Gastroesophageal sphincter (tissue), 4 donors: ENCODE measurements at regions not wholly inside any gene's neighbourhood (a gene's known extent, or its start where the extent isn't known, plus 50 kb on each side); places are given as distances from the start of the nearest gene placed in this dataset.
"Not testable (repeated sequence)": the region's sequence is repeated elsewhere in the genome, so short reads cannot be mapped to it uniquely, and the experiment has no call there.

ENCODE experiments used
- ATAC-seq: fragments of 150-250 bp; one replicate; pipeline ENCODE4 v1.9.1; 2016; ENCODE audit warnings: mild to moderate bottlenecking, moderate library complexity
- H3K27ac ChIP-seq, 4 donors: fragments of 200-600 bp; sonication (generic) in 3 of 4; 1 replicate in 3 of 4; 2 replicates in 1 of 4; pipeline ENCODE4 v1.5.1; 2016 to 2019
- H3K27me3 ChIP-seq: fragments of 200-600 bp; sonication (generic); one replicate; pipeline ENCODE4 v1.5.1; 2019
- H3K36me3 ChIP-seq, 2 donors: fragments of 200-600 bp; sonication (generic); one replicate each; pipeline ENCODE4 v1.5.1; 2019; ENCODE audit warnings: control low read depth in 1 of 2
- H3K4me1 ChIP-seq, 3 donors: fragments of 200-600 bp; sonication (generic); 1 replicate in 2 of 3; 2 replicates in 1 of 3; pipeline ENCODE4 v1.5.1; 2016 to 2019; ENCODE audit warnings: control low read depth in 2 of 3
- H3K4me3 ChIP-seq, 2 donors: fragments of 200-600 bp; sonication (generic); one replicate each; pipeline ENCODE4 v1.5.1; 2019; ENCODE audit warnings: mild to moderate bottlenecking in 1 of 2, moderate library complexity in 1 of 2
- H3K9me3 ChIP-seq, 3 donors: fragments of 200-600 bp; sonication (generic); one replicate each; pipeline ENCODE4 v1.5.1; 2017 to 2019; ENCODE audit warnings: control low read depth in 2 of 3
- CTCF ChIP-seq, 4 experiments: fragments of 200-600 bp in 2 of 4; fragments of 450-650 bp in 2 of 4; sonication (generic) in 1 of 4; IDR thresholded peaks; one replicate each; pipeline ENCODE4 v1.5.1; 2017 to 2019; ENCODE audit warnings: antibody characterized with exemption in 4 of 4, mild to moderate bottlenecking in 2 of 4, moderate library complexity in 2 of 4
- EP300 ChIP-seq: sonication (generic); formaldehyde crosslinking; IDR thresholded peaks from one replicate; pipeline ENCODE4 v1.6.1; 2017; ENCODE audit warnings: antibody characterized with exemption, mild to moderate bottlenecking
- POLR2A ChIP-seq, 2 donors: fragments of 450-650 bp; IDR thresholded peaks; one replicate each; pipeline ENCODE4 v1.6.1; 2017; ENCODE audit warnings: antibody characterized with exemption in 2 of 2, mild to moderate bottlenecking in 2 of 2, moderate library complexity in 1 of 2
- POLR2AphosphoS5 ChIP-seq: sonication (generic); formaldehyde crosslinking; IDR thresholded peaks from one replicate; pipeline ENCODE4 v1.6.1; 2017; ENCODE audit warnings: antibody characterized with exemption
- WGBS, 2 donors: methylation state at CpG; one replicate each; pipeline ENCODE4 v1.1.5; 2018; ENCODE audit warnings: low coverage in 1 of 2; 5-methylcytosine and 5-hydroxymethylcytosine counted together

GRCh38 chr1:157357111-157357510 is 195.2 kb downstream of the FCRL5 start:
- Histone ChIP-seq H3K4me1 (no peaks in the 10 kb centered on the region), H3K9me3 (no peaks in the 10 kb centered on the region), H3K27me3 (peaks cover 5% of the 10 kb centered on the region), H3K36me3 (no peaks in the 10 kb centered on the region), H3K27ac (no peak overlapping the region), H3K4me3 (no peak overlapping the region)
- ATAC-seq = no peak
- WGBS, 2 donors = 86% methylated on average over 3 of the region's 5 CpGs; no CpG with 5 or more reads in 1 of the 2 donors
- TF ChIP-seq EP300 (no peak), POLR2AphosphoS5 (no peak), POLR2A (IDR thresholded peaks at IDR 0.05) (no peak), CTCF (IDR thresholded peaks at IDR 0.05) (no peak)

DNA sequence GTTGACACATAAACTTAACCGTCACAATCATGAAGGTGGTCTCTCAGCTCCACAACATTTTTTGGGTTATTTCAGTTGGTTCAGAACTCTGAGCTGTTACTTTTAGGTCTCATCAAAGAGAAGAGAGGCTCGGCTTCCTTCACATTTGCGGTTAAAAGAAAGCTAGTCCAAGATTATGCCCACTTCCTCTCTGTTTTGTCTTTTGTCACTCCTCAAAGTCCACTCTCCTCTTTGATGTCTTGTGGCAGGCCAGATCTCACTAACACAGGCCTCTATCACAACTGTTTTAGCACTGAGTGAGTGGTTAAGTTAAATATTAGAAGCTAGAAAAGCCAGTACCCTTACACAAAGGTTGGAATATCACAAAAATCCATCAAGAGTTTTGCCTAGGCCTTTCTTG is 195.7 kb downstream of the FCRL5 start:
- 82 to 91% methylated on average over 3 of the region's 3 CpGs for WGBS, 2 donors
- Histone ChIP-seq H3K36me3 (no peaks in the 10 kb centered on the region), H3K27ac (no peak overlapping the region), H3K4me3 (no peak overlapping the region), H3K4me1 (no peaks in the 10 kb centered on the region), H3K9me3 (no peaks in the 10 kb centered on the region), H3K27me3 (peaks cover 5% of the 10 kb centered on the region)
- ATAC-seq = no peak
- TF ChIP-seq EP300 (no peak), POLR2AphosphoS5 (no peak), CTCF (IDR thresholded peaks at IDR 0.05) (no peak), POLR2A (IDR thresholded peaks at IDR 0.05) (no peak)

DNA sequence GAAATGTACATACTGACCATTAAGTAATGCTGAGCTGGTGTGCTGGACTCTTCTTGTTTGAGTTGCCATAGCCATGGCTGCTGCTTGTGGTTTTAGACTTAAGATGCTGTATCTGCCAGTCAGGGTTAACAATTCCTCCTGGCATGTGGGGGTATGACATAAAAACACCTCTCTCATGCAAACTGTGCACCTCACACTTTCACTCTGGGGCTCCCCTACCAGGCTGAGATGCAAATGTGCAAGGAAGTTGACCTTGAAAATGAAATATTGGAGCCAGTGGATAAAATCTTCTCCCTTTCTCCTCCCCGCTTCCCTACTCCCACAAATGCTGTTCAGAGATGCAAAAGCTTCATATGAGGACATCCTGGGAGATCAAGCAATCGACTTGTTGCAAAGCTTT is 198.8 kb downstream of the FCRL5 start:
- H3K36me3 ChIP-seq = no peaks in the 10 kb centered on the region
- no peak for TF ChIP-seq POLR2AphosphoS5
- H3K27me3 ChIP-seq = peaks cover 2% of the 10 kb centered on the region
- no peaks in the 10 kb centered on the region for H3K4me1 ChIP-seq
- no peak overlapping the region for H3K4me3 ChIP-seq
- WGBS, 2 donors = 52 to 70% methylated on average over 2 of the region's 2 CpGs
- no peak for ATAC-seq
- no peak overlapping the region for H3K27ac ChIP-seq
- no peaks in the 10 kb centered on the region for H3K9me3 ChIP-seq

DNA sequence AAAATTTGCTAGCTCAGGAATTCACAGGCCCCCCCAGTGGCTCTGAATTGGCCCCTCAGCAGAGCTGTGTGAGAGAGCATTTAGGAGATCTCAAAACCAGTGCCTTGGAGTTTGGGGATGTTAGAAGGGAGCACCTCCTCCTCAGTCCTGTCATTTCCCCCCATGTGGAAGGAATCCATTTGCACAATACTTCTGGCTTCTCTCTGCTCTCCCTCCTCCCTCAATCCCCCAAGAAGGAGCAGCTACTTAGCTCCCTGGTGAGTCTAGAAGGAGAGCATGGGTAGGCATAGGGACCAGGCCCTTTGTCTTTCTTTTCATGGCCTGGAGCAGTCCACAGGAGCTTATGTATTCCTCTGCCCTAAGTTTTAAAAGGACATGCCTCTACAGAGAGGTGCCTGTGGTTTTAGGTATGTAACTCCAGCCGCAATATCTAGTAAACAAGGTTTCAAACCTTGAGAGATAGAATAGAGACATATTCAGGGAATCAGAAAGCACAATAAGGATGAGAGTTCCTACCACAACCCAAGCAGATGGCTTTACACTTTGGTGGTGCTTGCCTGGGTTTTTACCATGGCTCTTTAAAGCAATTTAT is 199.4 kb downstream of the FCRL5 start:
- Histone ChIP-seq H3K36me3 (no peaks in the 10 kb centered on the region), H3K27ac (no peak overlapping the region), H3K27me3 (peaks cover 8% of the 10 kb centered on the region), H3K9me3 (no peaks in the 10 kb centered on the region), H3K4me3 (no peak overlapping the region), H3K4me1 (no peaks in the 10 kb centered on the region)
- no peak for ATAC-seq
- WGBS, 2 donors = 67% methylated on average over 1 of the region's 1 CpG; no CpG with 5 or more reads in 1 of the 2 donors
- no peak for TF ChIP-seq CTCF (IDR thresholded peaks at IDR 0.05)
- no peak for TF ChIP-seq EP300
- TF ChIP-seq POLR2AphosphoS5 = no peak
- no peak for TF ChIP-seq POLR2A (IDR thresholded peaks at IDR 0.05)

- H3K9me3 ChIP-seq = no peaks in the 10 kb centered on the region
- TF ChIP-seq EP300 (no peak), CTCF (IDR thresholded peaks at IDR 0.05) (no peak), POLR2A (IDR thresholded peaks at IDR 0.05) (no peak), POLR2AphosphoS5 (no peak)
- no peaks in the 10 kb centered on the region for H3K4me1 ChIP-seq
- H3K27ac ChIP-seq = no peak overlapping the region
- H3K4me3 ChIP-seq = no peak overlapping the region
- H3K27me3 ChIP-seq = peaks cover 15% of the 10 kb centered on the region
- H3K36me3 ChIP-seq = no peaks in the 10 kb centered on the region
- no peak for ATAC-seq
- 100% methylated on average over 1 of the region's 3 CpGs; no CpG with 5 or more reads in 1 of the 2 donors for WGBS, 2 donors
Observed at GRCh38 chr1:157352216-157352615, 200.1 kb downstream of the FCRL5 start.

- H3K4me1 ChIP-seq, H3K27ac ChIP-seq, H3K9me3 ChIP-seq, H3K4me3 ChIP-seq, ATAC-seq, H3K36me3 ChIP-seq: not testable (repeated sequence)
- WGBS, 2 donors = 57 to 67% methylated on average over 2 of the region's 2 CpGs
- peaks cover 16% of the 10 kb centered on the region for H3K27me3 ChIP-seq
Observed at GRCh38 chr1:157351800-157352199, 200.5 kb downstream of the FCRL5 start.
